CD4-positive, alpha-beta T cell (primary cell): ENCODE measurements at regions not wholly inside any gene's neighbourhood (a gene's known extent, or its start where the extent isn't known, plus 50 kb on each side); places are given as distances from the start of the nearest gene placed in this dataset.

Experiments used
- ATAC-seq: fragments of 200-7000 bp; cut with Tn5 transposase; one replicate; pipeline ENCODE4 v1.10.0; 2022; ENCODE audit warnings: mild to moderate bottlenecking; ENCODE audit not compliant: poor library complexity
- CTCF ChIA-PET: fragments of 350-600 bp; sonication (Branson Sonifier 250); formaldehyde crosslinking; loops from one replicate; lab custom pipeline; 2021; ENCODE audit warnings: antibody characterized with exemption, inconsistent platforms; lab: Charles Lee
- POLR2A ChIA-PET: fragments of 350-600 bp; sonication (Branson Sonifier 250); formaldehyde crosslinking; loops from one replicate; lab custom pipeline; 2021; ENCODE audit warnings: antibody characterized with exemption, inconsistent platforms; lab: Charles Lee
- DNase-seq, 14 experiments: peaks; one replicate each; pipeline ENCODE4 v3.0.0-alpha.2; 2013 to 2020; ENCODE audit warnings: mixed read lengths in 2 of 14
- H3K27ac ChIP-seq, 2 donors: one replicate each; pipeline versions ENCODE4 v1.5.1 to v1.7.0; 2013; ENCODE audit warnings: low read length in 2 of 2, low read depth in 1 of 2, mild to moderate bottlenecking in 1 of 2
- H3K27me3 ChIP-seq, 2 experiments: 1 replicate in 1 of 2; 2 replicates in 1 of 2; pipeline versions ENCODE4 v1.6.1 to v1.7.0; 2013; ENCODE audit warnings: low read length in 2 of 2, control low read depth in 1 of 2, mild to moderate bottlenecking in 1 of 2, moderate library complexity in 1 of 2; ENCODE audit not compliant: insufficient read depth in 2 of 2, control insufficient read depth in 1 of 2
- H3K36me3 ChIP-seq: one replicate; pipeline ENCODE4 v1.6.1; 2013; ENCODE audit warnings: low read length, control low read depth; ENCODE audit not compliant: insufficient read depth
- H3K4me1 ChIP-seq: one replicate; pipeline ENCODE4 v1.6.1; 2013; ENCODE audit warnings: low read length, control low read depth; ENCODE audit not compliant: insufficient read depth
- H3K4me3 ChIP-seq: one replicate; pipeline ENCODE4 v1.5.1; 2013; ENCODE audit warnings: mild to moderate bottlenecking, low read length, moderate library complexity
- H3K9me3 ChIP-seq, 2 experiments: 1 replicate in 1 of 2; 2 replicates in 1 of 2; pipeline versions ENCODE4 v1.6.1 to v1.7.0; 2013; ENCODE audit warnings: low read length in 2 of 2, mild to moderate bottlenecking in 2 of 2, control low read depth in 1 of 2, moderate library complexity in 1 of 2; ENCODE audit not compliant: control insufficient read depth in 1 of 2, insufficient read depth in 1 of 2
- H3K27ac Mint-ChIP-seq: one replicate; pipeline ENCODE4 v1.8.0; 2020; ENCODE audit warnings: mixed read lengths
- H3K27me3 Mint-ChIP-seq: one replicate; pipeline ENCODE4 v1.8.0; 2021; ENCODE audit warnings: mixed read lengths
- H3K36me3 Mint-ChIP-seq: one replicate; pipeline ENCODE4 v1.8.0; 2021; ENCODE audit warnings: low read depth, mixed read lengths
- H3K4me1 Mint-ChIP-seq: one replicate; pipeline ENCODE4 v1.8.0; 2021; ENCODE audit warnings: low read depth, mixed read lengths
- H3K4me3 Mint-ChIP-seq: one replicate; pipeline ENCODE4 v1.8.0; 2020; ENCODE audit warnings: mild to moderate bottlenecking, mixed read lengths
- H3K9me3 Mint-ChIP-seq: one replicate; pipeline ENCODE4 v1.8.0; 2020; ENCODE audit warnings: mixed read lengths
- CTCF ChIP-seq: fragments of 200-600 bp; IDR thresholded peaks from one replicate; pipeline ENCODE4 v1.8.0; 2022; ENCODE audit warnings: antibody characterized with exemption, mild to moderate bottlenecking
- intact Hi-C, 2 experiments: fragments of 100-400 bp; cut with DNase I in 1 of 2; cut with micrococcal nuclease in 1 of 2; formaldehyde crosslinking; loops; one replicate each; pipeline versions ENCODE4 v1.15.1 to v1.9.0; 2023 to 2025; cut with DNase I, micrococcal nuclease

GRCh38 chr9:115786321-115786720 is 367.3 kb upstream of the PAPPA start:
- intact Hi-C loops: no loop called here
- Mint-ChIP-seq H3K4me1 (no peaks in the 10 kb centered on the region), H3K27me3 (no peaks in the 10 kb centered on the region), H3K36me3 (no peaks in the 10 kb centered on the region), H3K4me3 (no peak overlapping the region), H3K9me3 (peaks cover 2% of the 10 kb centered on the region), H3K27ac (no peak overlapping the region)
- Histone ChIP-seq H3K4me1 (no peaks in the 10 kb centered on the region), H3K27me3 (no peaks in the 10 kb centered on the region), H3K9me3 (no peaks in the 10 kb centered on the region), H3K4me3 (no peak overlapping the region), H3K27ac (no peak overlapping the region), H3K36me3 (no peaks in the 10 kb centered on the region)
- no peak for ATAC-seq
- CTCF ChIA-PET: no interaction called here
- no peak for DNase-seq
- no peak for TF ChIP-seq CTCF
- POLR2A ChIA-PET: no interaction called here

- no peak overlapping the region for H3K4me3 Mint-ChIP-seq
- H3K4me1 ChIP-seq: no peaks in the 10 kb centered on the region
- H3K36me3 Mint-ChIP-seq: no peaks in the 10 kb centered on the region
- no peaks in the 10 kb centered on the region for H3K27me3 Mint-ChIP-seq
- ATAC-seq: no peak
- ChIA-PET POLR2A (no interaction called here), CTCF (no interaction called here)
- no peak for TF ChIP-seq CTCF
- no peak overlapping the region for H3K4me3 ChIP-seq
- no peaks in the 10 kb centered on the region for H3K9me3 ChIP-seq
- intact Hi-C loops: no loop called here
- H3K9me3 Mint-ChIP-seq: no peaks in the 10 kb centered on the region
- H3K27ac Mint-ChIP-seq: no peak overlapping the region
- H3K27me3 ChIP-seq: no peaks in the 10 kb centered on the region
- no peak for DNase-seq
- H3K36me3 ChIP-seq: no peaks in the 10 kb centered on the region
- no peak overlapping the region for H3K27ac ChIP-seq
- no peaks in the 10 kb centered on the region for H3K4me1 Mint-ChIP-seq
These were observed 363.1 kb upstream of the PAPPA start for GRCh38 chr9:115790520-115790919.

GRCh38 chr9:115794921-115795475 is 358.6 kb upstream of the PAPPA start:
- no peak overlapping the region for H3K4me3 ChIP-seq
- no peaks in the 10 kb centered on the region for H3K4me1 ChIP-seq
- no peak overlapping the region for H3K27ac ChIP-seq
- H3K4me1 Mint-ChIP-seq: no peaks in the 10 kb centered on the region
- POLR2A ChIA-PET: no interaction called here
- no peaks in the 10 kb centered on the region for H3K9me3 ChIP-seq
- intact Hi-C loops: no loop called here
- H3K36me3 Mint-ChIP-seq: no peaks in the 10 kb centered on the region
- CTCF ChIA-PET: no interaction called here
- H3K27ac Mint-ChIP-seq: no peak overlapping the region
- H3K36me3 ChIP-seq: no peaks in the 10 kb centered on the region
- TF ChIP-seq CTCF: no peak
- no peak for ATAC-seq
- H3K27me3 ChIP-seq: no peaks in the 10 kb centered on the region
- peaks cover 1% of the 10 kb centered on the region for H3K9me3 Mint-ChIP-seq
- no peaks in the 10 kb centered on the region for H3K27me3 Mint-ChIP-seq
- H3K4me3 Mint-ChIP-seq: no peak overlapping the region
- DNase-seq: no peak
